ENCODE measurements at regions not wholly inside any gene's neighbourhood (a gene's known extent, or its start where the extent isn't known, plus 50 kb on each side); places are given as distances from the start of the nearest gene placed in this dataset.
"Not testable (repeated sequence)": the region's sequence is repeated elsewhere in the genome, so short reads cannot be mapped to it uniquely, and the experiment has no call there.

- H3K27me3 Mint-ChIP-seq; CTCF ChIA-PET; POLR2A ChIA-PET; H3K4me1 Mint-ChIP-seq; intact Hi-C loops (cut with DNase I, micrococcal nuclease); H3K4me3 Mint-ChIP-seq; DNase-seq; H3K27ac Mint-ChIP-seq; ATAC-seq: not testable (repeated sequence)
- H3K36me3 Mint-ChIP-seq (ENCODE audit: low read depth) = peaks cover 63% of the 10 kb centered on the region
- peaks cover 61% of the 10 kb centered on the region for H3K9me3 Mint-ChIP-seq (ENCODE audit: low read depth)
Observed at GRCh38 chr10:42533866-42534265, 104.5 kb downstream of the ZNF33B start.

GRCh38 chr10:42532996-42533395, 105.4 kb downstream of the ZNF33B start:
- ATAC-seq (no peak), DNase-seq (no peak)
- Mint-ChIP-seq H3K4me3 (no peak overlapping the region), H3K9me3 (ENCODE audit: low read depth) (peaks cover 56% of the 10 kb centered on the region), H3K27me3 (no peaks in the 10 kb centered on the region), H3K4me1 (no peaks in the 10 kb centered on the region), H3K36me3 (ENCODE audit: low read depth) (peaks cover 54% of the 10 kb centered on the region), H3K27ac (no peak overlapping the region)
- ChIA-PET CTCF (no interaction called here), POLR2A (no interaction called here)
- intact Hi-C loops (cut with DNase I, micrococcal nuclease) = no loop called here

- Mint-ChIP-seq H3K4me3 (no peak overlapping the region), H3K36me3 (ENCODE audit: low read depth) (peaks cover 75% of the 10 kb centered on the region), H3K4me1 (no peaks in the 10 kb centered on the region), H3K27ac (no peak overlapping the region), H3K27me3 (no peaks in the 10 kb centered on the region), H3K9me3 (ENCODE audit: low read depth) (peaks cover 56% of the 10 kb centered on the region)
- ATAC-seq (no peak), DNase-seq (no peak)
- ChIA-PET CTCF (interaction anchor here (0.6 kb wide), 1 partner anchor 29 kb away, joined by 3 read pairs; no protein-coding TSS in a partner anchor), POLR2A (no interaction called here)
- intact Hi-C loops (cut with DNase I, micrococcal nuclease) = loop anchor here in 1 of 2 experiments (10.0 kb wide), 1 partner anchor 58 kb away; no protein-coding TSS in a partner anchor
Observed at GRCh38 chr10:42523098-42523497, 115.3 kb downstream of the ZNF33B start.

GRCh38 chr10:42519761-42520460, 118.5 kb downstream of the ZNF33B start:
- peaks cover 70% of the 10 kb centered on the region for H3K9me3 Mint-ChIP-seq (ENCODE audit: low read depth)
- no peak for ATAC-seq
- no peak for DNase-seq
- H3K36me3 Mint-ChIP-seq (ENCODE audit: low read depth) = peaks cover 76% of the 10 kb centered on the region
- H3K27ac Mint-ChIP-seq = no peak overlapping the region
- no peaks in the 10 kb centered on the region for H3K27me3 Mint-ChIP-seq
- CTCF ChIA-PET = no interaction called here
- POLR2A ChIA-PET = no interaction called here
- no peaks in the 10 kb centered on the region for H3K4me1 Mint-ChIP-seq
- intact Hi-C loops (cut with DNase I, micrococcal nuclease) = loop anchor here in 1 of 2 experiments (10.0 kb wide), 1 partner anchor 55 kb away; no protein-coding TSS in a partner anchor
- no peak overlapping the region for H3K4me3 Mint-ChIP-seq

DNA sequence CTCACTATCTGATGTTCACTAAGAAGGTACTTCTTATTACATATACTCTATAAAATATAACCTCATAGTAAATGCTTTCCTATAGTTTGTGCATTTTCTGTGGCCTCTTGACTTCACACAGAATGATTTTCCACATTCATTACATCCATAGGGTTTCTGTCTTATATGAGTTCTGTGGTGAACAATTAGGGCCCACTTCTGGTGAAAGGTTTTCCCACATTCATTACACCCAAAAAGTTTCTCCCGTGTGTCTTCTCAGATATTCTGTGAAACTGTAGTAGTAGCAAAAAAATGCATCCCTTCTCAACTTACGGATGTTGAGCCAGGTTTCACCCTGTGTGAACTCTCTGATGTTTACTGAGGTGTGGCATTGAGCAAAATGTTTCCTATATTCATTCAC, 119.3 kb downstream of the ZNF33B start:
- no peaks in the 10 kb centered on the region for H3K4me1 Mint-ChIP-seq
- ChIA-PET CTCF (no interaction called here), POLR2A (no interaction called here)
- ATAC-seq (no peak), DNase-seq (no peak)
- peaks cover 73% of the 10 kb centered on the region for H3K36me3 Mint-ChIP-seq (ENCODE audit: low read depth)
- H3K27ac Mint-ChIP-seq = no peak overlapping the region
- intact Hi-C loops (cut with DNase I, micrococcal nuclease) = no loop called here
- H3K9me3 Mint-ChIP-seq (ENCODE audit: low read depth) = peaks cover 69% of the 10 kb centered on the region
- H3K4me3 Mint-ChIP-seq = no peak overlapping the region
- H3K27me3 Mint-ChIP-seq = no peaks in the 10 kb centered on the region

- peaks cover 55% of the 10 kb centered on the region for H3K9me3 Mint-ChIP-seq (ENCODE audit: low read depth)
- intact Hi-C loops (cut with DNase I, micrococcal nuclease) = loop anchor here in 1 of 2 experiments (5.0 kb wide), 1 partner anchor 83 kb away; no protein-coding TSS in a partner anchor
- H3K4me1 Mint-ChIP-seq = no peaks in the 10 kb centered on the region
- no peak for DNase-seq
- no peaks in the 10 kb centered on the region for H3K27me3 Mint-ChIP-seq
- no peak overlapping the region for H3K27ac Mint-ChIP-seq
- no peak overlapping the region for H3K4me3 Mint-ChIP-seq
- CTCF ChIA-PET = interaction anchor here (0.7 kb wide), 1 partner anchor 132 kb away, joined by 3 read pairs; no protein-coding TSS in a partner anchor
- peaks cover 32% of the 10 kb centered on the region for H3K36me3 Mint-ChIP-seq (ENCODE audit: low read depth)
- no peak for ATAC-seq
- POLR2A ChIA-PET = no interaction called here
Observed at GRCh38 chr10:42513921-42514320, 124.4 kb downstream of the ZNF33B start.

GRCh38 chr10:42491801-42492200, 146.6 kb downstream of the ZNF33B start:
- DNase-seq (no peak), ATAC-seq (no peak)
- H3K4me1 Mint-ChIP-seq = no peaks in the 10 kb centered on the region
- no peak overlapping the region for H3K27ac Mint-ChIP-seq
- intact Hi-C loops (cut with DNase I, micrococcal nuclease) = no loop called here
- H3K36me3 Mint-ChIP-seq (ENCODE audit: low read depth) = no peaks in the 10 kb centered on the region
- ChIA-PET CTCF (no interaction called here), POLR2A (no interaction called here)
- H3K27me3 Mint-ChIP-seq = no peaks in the 10 kb centered on the region
- H3K9me3 Mint-ChIP-seq (ENCODE audit: low read depth) = no peaks in the 10 kb centered on the region
- H3K4me3 Mint-ChIP-seq = no peak overlapping the region

- Mint-ChIP-seq H3K4me1 (no peaks in the 10 kb centered on the region), H3K27ac (no peak overlapping the region), H3K4me3 (no peak overlapping the region), H3K9me3 (ENCODE audit: low read depth) (peaks cover 1% of the 10 kb centered on the region), H3K36me3 (ENCODE audit: low read depth) (no peaks in the 10 kb centered on the region), H3K27me3 (no peaks in the 10 kb centered on the region)
- POLR2A ChIA-PET = no interaction called here
- CTCF ChIA-PET = no interaction called here
- no peak for ATAC-seq
- DNase-seq = no peak
- intact Hi-C loops (cut with DNase I, micrococcal nuclease) = no loop called here
Observed at GRCh38 chr10:42491001-42491592, 147.3 kb downstream of the ZNF33B start.

DNA sequence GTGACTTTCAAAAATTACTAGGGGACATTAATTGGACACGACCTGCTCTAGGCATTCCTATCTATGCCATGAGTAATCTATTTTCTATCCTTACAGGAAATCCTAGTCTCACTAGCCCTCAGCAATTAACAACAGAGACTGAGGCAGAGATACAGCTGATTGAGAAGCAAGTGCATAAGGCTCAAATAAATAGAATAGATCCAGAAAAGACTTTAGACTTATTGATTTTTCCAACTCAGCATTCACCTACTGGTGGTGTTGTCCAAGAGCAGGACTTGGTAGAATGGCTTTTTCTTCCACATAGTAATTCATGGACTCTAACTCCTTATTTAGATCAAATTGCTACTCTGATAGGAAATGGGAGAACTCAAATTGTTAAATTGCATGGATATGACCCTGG, 148.0 kb downstream of the ZNF33B start:
- DNase-seq (no peak), ATAC-seq (no peak)
- H3K27ac Mint-ChIP-seq = no peak overlapping the region
- H3K36me3 Mint-ChIP-seq (ENCODE audit: low read depth) = no peaks in the 10 kb centered on the region
- peaks cover 1% of the 10 kb centered on the region for H3K9me3 Mint-ChIP-seq (ENCODE audit: low read depth)
- no peaks in the 10 kb centered on the region for H3K4me1 Mint-ChIP-seq
- intact Hi-C loops (cut with DNase I, micrococcal nuclease) = no loop called here
- H3K27me3 Mint-ChIP-seq = no peaks in the 10 kb centered on the region
- POLR2A ChIA-PET = no interaction called here
- CTCF ChIA-PET = no interaction called here
- no peak overlapping the region for H3K4me3 Mint-ChIP-seq

DNA sequence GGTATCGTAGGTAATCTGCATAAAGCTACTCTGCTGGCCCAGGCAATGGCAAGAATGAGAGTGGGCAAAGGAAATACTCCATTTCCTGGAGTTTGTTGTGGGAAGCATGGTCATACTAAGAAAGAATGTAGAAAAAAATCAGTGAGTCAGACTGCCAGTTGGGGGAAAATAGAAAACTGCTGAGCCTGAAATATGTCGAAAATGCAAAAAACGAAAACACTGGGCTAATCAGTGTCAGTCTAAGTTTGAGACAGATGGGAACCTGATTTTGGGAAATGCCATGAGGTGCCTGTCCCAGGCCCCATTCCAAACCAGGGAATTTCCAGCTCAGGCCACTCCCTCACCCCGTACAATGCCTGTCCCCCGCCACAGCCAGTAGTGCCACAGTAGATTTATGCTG, 150.0 kb downstream of the ZNF33B start:
- ChIA-PET POLR2A (no interaction called here), CTCF (no interaction called here)
- no peak for DNase-seq
- intact Hi-C loops (cut with DNase I, micrococcal nuclease) = no loop called here
- peaks cover 1% of the 10 kb centered on the region for H3K9me3 Mint-ChIP-seq (ENCODE audit: low read depth)
- no peaks in the 10 kb centered on the region for H3K36me3 Mint-ChIP-seq (ENCODE audit: low read depth)
- ATAC-seq = no peak
- no peak overlapping the region for H3K4me3 Mint-ChIP-seq
- no peak overlapping the region for H3K27ac Mint-ChIP-seq
- no peaks in the 10 kb centered on the region for H3K4me1 Mint-ChIP-seq
- no peaks in the 10 kb centered on the region for H3K27me3 Mint-ChIP-seq

GRCh38 chr10:42482411-42482810, 156.0 kb downstream of the ZNF33B start:
- Mint-ChIP-seq H3K36me3 (ENCODE audit: low read depth) (no peaks in the 10 kb centered on the region), H3K9me3 (ENCODE audit: low read depth) (peaks cover 1% of the 10 kb centered on the region), H3K27me3 (peaks cover 8% of the 10 kb centered on the region), H3K4me3 (no peak overlapping the region), H3K27ac (no peak overlapping the region), H3K4me1 (no peaks in the 10 kb centered on the region)
- intact Hi-C loops (cut with DNase I, micrococcal nuclease) = no loop called here
- ATAC-seq (no peak), DNase-seq (no peak)
- ChIA-PET POLR2A (no interaction called here), CTCF (no interaction called here)

- Mint-ChIP-seq H3K36me3 (ENCODE audit: low read depth) (no peaks in the 10 kb centered on the region), H3K27ac (no peak overlapping the region), H3K4me1 (peaks cover 7% of the 10 kb centered on the region), H3K4me3 (no peak overlapping the region), H3K27me3 (peaks cover 29% of the 10 kb centered on the region), H3K9me3 (ENCODE audit: low read depth) (no peaks in the 10 kb centered on the region)
- CTCF ChIA-PET = interaction anchor here (0.7 kb wide), 1 partner anchor 14 kb away, joined by 3 read pairs; no protein-coding TSS in a partner anchor
- ATAC-seq = no peak
- POLR2A ChIA-PET = no interaction called here
- DNase-seq = no peak
- intact Hi-C loops (cut with DNase I, micrococcal nuclease) = no loop called here
Observed at GRCh38 chr10:42479057-42479456, 159.3 kb downstream of the ZNF33B start.
